A204.1 (cell line): ENCODE measurements at regions not wholly inside any gene's neighbourhood (a gene's known extent, or its start where the extent isn't known, plus 50 kb on each side); places are given as distances from the start of the nearest gene placed in this dataset.

Experiments
- FAIRE-seq: peaks from 2 replicates; lab custom pipeline; 2012; peaks lifted over from hg19 to GRCh38; lab: Jason Lieb, UNC

DNA sequence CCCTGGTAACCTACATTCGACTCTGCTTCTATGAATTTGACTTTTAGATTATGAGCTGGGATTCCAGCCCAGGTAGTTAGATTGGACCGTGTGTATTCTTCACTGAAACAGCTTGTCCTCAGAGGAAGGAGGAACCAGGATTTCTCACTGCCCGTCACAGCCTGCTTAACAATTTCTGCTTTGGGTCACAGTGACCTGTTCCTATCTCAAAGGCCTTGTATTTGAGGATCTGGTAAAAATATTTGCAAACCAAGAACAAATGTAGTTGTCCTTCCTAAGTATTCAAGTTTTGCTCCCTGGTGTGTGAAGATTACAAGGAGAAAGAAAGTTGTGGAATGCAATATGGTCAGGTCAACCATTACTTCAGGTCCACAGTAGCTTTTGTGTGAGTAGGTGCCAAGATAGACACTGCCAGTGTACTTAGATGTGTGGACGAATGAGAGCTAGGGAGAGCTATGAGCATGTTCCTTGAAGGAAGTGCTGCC lies 55.1 kb downstream of the KIF4B start:
- no peak for FAIRE-seq

DNA sequence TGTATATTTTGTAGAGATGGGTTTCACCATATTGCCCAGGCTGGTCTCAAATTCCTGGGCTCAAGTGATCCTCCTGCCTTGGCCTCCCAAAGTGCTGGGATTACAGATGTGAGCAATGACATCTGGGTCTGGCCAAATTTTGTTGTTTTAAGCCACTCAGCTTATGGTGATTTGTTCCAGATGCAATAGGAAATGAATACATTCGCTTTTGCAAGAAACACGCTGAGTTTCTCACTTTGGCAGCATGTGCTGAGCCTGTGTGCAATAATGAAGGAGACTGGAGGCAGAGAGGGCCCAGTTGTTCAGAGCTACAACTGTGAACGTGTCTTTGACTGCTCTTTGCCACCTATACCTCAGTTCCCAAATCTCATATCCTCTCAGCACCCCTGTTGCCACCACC lies 56.4 kb downstream of the KIF4B start:
- no peak for FAIRE-seq

DNA sequence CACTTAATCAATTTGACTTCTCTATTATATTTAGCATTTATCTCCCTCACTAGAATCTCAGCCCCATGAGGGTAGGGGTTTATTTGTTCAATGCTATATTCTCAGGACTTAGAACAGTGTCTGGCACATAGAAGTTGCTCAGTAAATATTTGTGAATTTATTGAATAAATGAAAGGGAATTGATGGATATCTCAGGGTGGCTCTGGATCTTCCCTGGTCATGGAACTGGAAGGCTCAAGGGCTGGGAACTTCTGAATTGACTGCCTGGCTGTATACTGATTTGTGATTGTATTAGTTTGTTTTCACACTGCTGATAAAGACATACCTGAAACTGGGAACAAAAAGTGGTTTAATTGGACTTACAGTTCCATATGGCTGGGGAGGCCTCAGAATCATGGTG lies 57.2 kb downstream of the KIF4B start:
- FAIRE-seq, result no peak

DNA sequence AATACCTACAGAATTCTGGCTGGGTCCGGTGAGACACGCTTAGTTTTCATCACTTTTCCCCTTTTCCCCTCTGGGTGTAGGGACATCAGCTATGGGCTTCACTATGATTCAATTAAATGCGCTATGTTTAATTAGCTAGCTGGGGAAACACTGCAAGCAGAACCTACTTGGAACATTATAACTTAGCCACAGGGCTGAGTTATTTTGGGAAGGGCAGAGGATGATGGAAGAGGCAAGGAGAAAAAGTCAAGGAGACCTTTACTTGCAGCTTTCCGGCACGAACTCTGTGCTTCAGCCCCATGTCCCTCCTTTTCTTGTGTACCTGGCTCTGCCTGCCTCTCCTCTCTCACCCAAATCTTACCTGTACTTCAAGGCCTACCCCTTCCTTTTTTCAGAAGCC lies 62.8 kb downstream of the KIF4B start:
- FAIRE-seq, result no peak

DNA sequence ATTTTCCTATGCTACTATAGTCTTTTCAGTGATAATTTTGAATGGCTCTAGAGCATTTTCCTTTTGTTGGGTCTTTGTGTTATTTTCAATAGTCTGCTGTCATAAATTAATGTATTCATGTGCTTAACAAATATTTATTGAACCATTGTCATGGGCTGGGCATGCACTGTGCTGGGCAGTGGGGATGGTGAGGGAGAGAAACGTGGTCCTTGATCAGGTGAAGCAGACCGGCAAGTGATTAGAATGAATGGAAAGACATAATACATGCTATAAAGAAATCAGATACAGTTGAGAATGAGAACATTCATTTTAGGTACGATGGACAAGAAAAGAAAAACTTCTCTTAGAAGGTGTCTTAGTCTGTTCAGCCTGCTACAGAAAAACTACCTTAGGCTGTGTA lies 66.1 kb downstream of the KIF4B start:
- no peak for FAIRE-seq

DNA sequence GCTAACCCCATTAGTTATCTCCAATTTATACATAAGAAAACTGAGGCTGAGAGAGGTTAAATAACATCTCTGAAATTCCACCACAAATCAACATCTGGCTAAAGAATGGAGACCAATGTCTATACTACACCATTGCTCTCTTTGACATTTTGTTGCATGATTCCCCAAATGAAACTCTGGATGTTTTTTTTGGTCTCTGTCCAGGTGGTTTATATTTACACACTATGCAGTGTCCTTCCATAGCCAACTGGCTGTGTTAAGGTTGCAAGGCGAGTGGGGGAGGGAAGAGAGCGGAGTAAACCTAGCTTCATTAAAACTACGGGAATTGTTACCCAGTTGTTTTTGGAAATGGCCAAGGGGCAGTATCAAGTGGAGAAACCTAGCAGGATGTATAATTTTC lies 67.2 kb downstream of the KIF4B start:
- FAIRE-seq, result no peak

DNA sequence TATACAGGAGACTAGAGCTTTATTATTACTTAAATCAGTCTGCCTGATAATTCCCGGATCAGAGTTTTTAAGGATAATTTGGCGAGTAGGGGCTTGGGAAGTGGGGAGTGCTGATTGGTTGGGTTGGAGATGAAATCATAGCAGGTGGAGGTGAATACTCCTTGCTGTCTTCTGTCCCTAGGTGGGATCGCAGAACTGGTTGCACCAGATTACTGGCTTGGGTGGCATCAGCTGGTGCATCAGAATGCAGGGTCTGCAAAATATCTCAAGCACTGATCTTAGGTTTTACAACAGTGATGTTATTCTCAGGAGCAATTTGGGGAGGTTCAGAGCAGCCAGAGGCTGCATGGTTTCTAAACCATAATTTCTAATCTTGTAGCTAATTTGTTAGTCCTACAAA lies 68.1 kb downstream of the KIF4B start:
- FAIRE-seq, result no peak

DNA sequence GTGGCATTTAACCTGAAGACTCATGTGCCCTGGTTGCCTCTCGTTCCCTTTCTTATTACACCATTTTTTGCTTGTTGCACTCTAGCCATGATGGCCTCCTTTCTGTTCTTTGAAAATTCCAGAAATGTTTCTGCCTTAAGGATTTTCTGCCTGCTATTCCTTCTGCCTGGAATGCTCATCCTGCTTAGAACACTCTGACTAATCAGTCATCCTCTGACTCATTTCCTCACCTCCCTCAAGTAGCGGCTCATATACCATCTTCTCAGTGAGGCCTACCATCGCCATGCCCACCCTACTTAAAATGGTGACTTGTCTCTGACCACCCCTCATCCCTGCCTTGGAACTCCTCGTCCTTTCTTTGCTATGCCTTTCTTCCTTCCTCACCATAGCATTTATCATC lies 68.8 kb downstream of the KIF4B start:
- no peak for FAIRE-seq

DNA sequence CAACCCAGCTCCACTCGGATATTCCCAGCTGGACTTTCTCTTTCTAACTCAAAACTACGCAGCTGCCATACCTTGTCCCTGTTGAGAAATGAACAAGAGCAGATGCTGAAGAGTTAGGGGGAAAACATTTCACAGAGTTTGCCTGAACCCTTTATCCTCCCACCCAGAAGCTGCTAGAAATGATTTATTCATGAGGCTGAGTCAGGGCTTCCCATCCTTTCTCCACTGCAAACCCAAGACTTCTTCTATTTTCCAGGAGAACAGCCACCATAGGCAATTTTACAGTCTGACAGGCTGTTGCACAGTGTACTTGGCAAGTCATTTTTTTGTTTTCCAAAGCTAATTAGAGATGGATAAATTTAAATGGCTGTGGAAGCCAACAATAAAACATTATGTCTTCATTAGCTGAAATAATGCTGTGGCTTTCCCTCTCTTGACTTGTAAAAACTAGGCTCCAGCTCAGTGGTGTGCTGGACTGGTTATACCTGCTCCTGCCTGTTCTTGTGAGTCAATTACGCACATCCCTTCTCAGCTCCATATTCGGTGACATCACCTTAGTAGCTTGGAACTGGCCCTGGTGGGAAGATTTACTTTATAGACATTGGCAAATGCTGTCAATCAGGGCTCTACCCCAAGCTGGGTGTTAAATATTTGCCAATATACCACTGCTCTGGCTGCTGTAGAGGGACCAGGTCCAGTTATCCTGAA lies 71.9 kb downstream of the KIF4B start:
- FAIRE-seq, result no peak

DNA sequence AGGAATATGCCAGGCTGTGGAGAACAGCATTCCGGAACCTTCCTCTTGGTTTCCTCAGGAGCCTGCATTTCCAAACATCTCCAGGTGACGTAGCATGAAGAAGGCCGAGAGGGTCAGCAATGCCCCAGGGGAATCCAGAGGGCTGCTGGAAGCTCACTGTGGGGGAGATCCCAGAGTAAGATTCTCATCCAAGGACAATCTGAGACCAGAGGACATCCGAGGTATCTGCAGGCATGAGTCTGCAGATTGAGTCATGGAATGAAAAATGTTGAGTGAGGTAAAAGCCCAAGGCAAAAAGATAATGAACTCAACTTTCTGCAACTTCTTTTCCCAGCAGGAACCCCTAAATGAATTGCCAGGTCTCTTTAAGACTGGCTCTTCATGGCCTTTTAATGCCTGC lies 73.5 kb downstream of the KIF4B start:
- no peak for FAIRE-seq

DNA sequence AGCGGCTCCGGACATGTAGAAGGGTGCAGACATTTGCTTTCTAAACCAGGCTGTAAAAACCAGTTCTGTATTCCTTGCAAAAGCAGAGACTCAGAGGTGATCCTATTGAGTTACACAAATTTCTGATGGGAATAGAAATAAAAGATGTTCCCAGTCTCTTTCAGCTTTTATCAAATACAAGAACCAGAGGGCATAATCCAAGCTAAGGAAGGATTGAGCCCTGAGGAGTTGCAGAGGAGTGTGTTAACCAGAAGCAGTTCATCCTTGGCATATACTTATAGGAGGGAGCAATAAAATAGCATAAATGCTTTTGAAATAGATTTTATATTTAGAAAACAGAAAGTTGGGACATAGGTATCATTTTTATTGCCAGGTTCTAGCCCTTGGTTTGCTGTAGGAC lies 75.3 kb downstream of the KIF4B start:
- FAIRE-seq, result no peak

DNA sequence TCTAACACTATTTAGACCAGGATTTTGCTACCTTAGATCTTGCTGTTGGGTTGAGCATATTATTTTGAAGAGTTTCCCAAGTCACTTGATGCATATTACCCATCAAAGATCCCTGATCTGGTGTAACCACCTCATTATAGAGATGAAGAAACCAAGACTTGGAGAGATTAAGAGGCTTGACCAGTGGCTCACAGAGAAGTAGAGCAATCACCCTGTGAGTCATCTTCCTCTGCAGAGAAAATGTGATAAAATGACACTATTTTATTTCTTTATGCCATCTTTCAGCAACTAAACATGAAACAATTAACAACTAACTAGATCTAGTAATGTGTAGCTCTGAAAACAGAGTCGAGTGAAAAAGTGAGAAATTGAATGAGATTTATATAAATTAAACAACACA lies 76.1 kb downstream of the KIF4B start:
- no peak for FAIRE-seq

DNA sequence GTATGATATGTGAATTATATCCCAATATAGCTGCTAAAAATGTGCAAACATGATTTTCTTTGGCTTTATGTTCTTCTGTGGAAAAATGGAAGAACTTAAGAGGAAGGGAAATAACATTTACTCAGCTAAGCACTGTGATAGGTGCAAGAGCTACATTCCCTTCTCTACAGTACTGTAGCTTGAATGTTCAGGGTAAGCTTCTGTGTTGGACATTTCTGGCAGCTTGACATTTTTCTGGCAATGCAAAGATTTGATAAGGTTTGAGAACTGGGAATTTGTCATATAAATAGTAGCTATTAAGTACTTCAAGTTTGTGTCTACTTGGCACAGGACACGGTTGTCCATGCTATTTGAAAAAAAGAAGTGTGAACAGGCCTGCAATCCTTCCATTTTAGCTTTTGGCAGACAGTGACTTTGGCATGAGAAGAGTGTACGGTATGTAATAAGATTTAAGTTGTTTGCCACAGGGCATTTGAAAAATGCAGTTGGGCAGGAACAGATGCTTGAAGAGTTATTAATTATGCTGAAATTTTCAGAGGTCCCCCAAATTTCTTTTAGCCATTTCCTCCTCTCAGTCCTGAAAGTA lies 77.6 kb downstream of the KIF4B start:
- FAIRE-seq, result no peak

DNA sequence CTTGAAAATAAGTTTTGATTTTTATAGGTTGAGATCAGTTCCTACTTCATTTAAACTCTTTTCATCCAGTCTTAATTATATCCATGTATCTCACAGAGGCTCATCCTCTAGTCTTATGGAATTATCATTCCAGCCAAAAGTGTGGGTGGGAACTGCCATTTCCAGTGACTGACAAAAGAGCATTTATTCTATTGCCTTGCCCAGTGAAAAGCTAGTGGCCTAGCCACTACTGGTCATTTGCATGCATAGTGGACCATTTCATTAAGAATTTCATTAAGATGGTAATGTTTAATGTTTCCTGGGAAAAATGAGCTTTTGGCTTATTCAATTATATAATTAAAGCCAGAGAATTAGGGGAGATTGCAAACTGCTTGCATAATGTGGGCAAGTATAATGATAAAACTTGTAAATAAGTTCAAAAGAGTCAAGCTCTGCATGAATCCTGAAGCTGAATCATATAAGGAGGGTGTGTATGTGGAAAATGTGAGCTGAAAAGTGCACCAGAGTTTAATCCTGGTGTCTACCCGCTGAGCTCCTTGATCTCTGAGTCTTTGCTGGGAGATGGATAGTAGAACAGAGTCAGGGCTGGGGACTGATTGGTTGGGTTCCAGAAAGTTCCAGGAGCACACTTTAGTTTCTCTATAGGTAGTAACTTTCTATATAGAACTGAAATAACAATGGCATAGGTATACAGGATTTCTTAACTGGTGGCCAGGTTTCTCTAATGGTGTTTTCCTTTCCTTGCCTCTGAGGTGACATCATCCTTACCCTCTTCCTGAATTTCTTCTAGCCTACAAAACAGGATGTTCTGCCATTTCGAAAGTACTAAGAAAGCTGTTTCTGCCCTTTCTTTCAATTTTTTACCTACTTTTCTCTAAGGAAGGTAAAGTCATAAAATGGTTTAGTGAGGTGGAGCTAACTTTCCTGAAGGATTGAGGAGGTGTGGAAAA lies 78.5 kb downstream of the KIF4B start:
- FAIRE-seq, result no peak

DNA sequence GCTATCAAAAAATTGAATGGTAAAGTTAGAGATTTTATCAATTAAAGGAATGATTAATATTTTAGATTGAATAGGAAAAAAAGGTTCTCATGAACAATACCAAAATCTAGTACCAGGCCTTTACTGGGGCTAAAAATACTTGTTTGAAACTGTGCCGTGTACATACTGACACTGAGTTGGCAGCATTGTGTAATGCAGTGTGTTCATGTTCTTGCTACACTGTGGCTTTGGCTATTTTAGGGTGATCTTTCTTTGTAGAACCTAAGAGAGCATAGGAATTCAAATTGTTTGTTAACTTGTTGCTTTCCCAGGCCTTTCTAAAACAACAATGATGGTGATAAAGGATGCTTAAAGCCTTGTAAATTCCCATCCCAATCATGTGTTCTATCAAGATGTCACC lies 80.9 kb downstream of the KIF4B start:
- no peak for FAIRE-seq

DNA sequence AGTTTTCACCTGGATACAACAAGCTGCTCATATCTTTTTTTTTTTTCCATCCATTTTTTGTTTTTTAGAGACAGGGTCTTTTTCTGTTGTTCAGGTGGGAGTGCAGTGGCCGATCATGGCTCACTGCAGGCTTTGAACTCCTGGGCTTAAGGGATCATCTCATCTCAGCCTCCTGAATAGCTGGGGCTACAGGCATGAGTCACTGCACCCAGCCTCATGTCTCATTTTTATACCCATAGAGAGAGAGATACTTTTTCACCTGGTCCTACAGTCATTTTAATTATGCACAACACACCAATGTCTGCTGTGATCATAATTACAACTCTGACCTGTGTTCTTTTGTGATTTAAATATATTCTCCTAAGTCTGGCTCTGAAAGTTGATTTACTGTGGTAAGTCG lies 84.4 kb downstream of the KIF4B start:
- FAIRE-seq, result no peak

DNA sequence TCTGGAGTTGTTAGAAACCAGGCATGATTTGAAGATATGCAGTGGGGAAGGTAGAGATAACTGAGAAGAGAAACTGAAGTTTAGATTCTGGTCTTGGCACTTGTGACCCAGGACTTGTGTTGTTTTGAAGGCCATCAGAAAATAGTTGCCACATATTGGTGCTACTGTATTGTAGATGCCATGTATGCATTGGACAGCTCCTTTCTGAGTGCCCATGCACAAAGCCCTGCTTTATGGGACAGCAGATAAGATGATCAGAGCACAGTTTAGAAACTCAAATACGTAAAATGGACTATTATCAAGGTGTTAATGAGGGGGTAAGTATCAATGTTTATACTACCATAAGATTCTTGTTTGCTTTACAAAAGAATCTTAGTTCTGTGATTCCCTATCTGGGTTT lies 84.9 kb downstream of the KIF4B start:
- no peak for FAIRE-seq

DNA sequence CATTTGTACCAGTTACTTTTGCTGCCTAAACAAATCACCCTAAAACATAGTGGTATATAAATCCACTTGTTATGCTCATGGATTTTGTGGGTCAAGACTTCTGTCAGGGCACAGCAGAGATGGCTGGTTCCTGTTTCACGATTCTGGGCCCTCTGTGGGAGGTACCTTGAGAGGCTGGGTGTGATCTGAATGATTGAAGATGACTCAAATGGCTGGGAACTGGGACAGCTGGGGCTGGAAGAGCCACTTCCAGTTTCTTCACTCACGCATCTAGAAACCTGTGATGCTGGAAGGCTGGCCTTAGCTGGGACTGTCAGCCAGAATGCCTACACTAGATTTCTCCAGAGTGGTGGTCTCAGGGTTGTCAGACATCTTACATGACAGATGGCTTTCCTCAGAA lies 88.1 kb downstream of the KIF4B start:
- FAIRE-seq, result no peak

DNA sequence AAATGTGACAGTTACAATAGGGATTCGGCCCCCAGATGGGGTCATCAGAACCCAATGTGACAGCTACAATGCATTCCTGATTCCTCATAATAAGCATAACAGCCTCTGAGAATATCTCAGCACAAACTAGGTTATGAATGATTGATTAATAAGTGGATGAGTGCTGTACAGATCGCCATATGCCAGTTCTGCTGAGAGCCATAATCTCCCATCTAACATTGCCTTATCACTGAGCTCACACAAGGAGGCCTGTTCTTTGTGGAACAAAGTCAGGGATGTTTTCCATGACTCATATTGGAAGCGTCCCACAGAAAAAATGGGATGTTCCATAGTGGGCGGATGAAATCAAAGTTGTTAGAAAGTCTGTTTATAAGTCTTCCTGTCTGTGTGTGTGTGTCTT lies 89.6 kb downstream of the KIF4B start:
- no peak for FAIRE-seq

DNA sequence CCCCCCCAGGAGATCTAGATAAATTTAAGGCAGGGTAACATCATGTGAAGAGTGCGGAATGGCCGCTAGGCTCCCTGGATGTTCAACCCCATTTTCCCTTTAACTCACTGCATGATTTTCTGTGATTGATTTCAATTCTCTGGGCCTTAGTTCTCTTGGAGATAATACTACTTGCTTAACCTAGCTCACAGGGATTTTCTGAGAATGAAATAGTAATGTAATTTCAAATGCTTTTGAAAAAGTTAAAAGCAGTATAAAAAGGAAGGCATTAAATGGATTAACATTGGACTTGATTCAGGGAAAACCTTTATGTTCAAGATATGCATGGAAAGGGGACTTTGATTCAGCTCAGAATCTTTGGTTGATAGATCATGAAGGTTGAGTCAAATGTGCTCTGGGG lies 90.9 kb downstream of the KIF4B start:
- no peak for FAIRE-seq

DNA sequence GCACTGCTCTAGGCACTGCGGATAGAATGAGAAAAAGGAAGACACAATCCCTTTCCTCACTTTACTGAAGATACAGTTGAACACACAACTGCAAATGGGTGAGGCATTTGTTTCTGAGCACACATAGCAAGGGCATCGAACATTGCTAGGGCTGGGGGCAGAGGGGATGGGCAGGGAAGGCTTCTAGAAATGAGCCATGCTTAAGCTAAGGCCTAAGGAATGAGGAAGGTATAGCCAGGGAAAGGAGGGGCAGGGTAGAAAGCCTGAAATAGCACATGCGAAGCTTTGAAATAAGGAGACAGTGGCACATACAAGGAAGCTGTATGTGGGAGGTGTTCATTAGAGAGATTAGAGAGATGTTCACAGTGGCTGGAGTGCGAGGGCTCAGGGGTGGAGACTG lies 92.7 kb downstream of the KIF4B start:
- FAIRE-seq, result no peak

DNA sequence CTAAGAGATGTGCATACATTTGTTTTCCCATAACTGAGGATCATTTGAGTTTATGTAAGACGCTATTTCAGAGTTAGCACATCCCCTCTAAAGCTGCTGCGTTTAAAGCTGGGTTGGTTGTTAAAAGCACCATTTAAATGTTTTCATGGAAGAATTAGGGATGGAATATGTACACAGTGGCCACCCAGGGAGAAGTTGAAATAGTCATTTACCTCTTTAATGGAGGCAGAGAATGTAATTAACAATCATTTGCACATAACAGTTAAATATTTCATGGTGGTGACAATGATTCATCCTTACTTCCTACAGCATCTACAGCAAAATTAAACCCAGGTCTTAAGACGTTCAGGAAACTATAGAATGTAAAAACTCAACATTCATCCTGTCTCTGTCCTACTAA lies 100.3 kb downstream of the KIF4B start:
- FAIRE-seq, result no peak

DNA sequence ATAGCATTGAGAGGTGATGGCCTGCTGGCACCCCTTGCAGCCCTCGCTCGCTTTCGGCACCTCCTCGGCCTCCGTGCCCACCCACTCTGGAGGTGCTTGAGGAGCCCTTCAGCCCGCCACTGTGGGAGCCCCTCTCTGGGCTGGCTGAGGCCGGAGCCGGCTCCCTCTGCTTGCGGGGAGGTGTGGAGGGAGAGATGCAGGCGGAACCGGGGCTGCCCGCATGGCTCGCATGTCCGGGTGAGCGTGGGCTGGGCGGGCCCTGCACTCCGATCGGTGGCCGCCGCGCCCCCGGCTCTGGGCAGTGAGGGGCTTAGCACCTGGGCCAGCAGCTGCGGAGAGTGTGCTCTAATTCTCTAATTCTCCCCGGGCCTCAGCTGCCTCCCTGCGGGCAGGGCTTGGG lies 101.1 kb downstream of the KIF4B start:
- no peak for FAIRE-seq
